IMR-90 (cell line): ENCODE measurements at regions not wholly inside any gene's neighbourhood (a gene's known extent, or its start where the extent isn't known, plus 50 kb on each side); places are given as distances from the start of the nearest gene placed in this dataset.
A peak's percentile ranks its signal among the peaks of the same experiment; 100 is the strongest.

Experiments
- ATAC-seq: fragments of 200-7000 bp; cut with Tn5 transposase; 2 replicates; pipeline ENCODE4 v1.9.1; 2020; ENCODE audit warnings: low read depth, mild to moderate bottlenecking, moderate library complexity
- BruUV-seq: library from RNA; stranded (reverse); fragments of 400-500 nt; replicated peaks from 2 replicates; lab custom pipeline; 2021; lab: Mats Ljungman, UMichigan
- CTCF ChIA-PET: fragments of 300-600 bp; formaldehyde crosslinking; extraction: SDS; loops from one replicate; lab custom pipeline; 2021; ENCODE audit warnings: antibody characterized with exemption; lab: Yijun Ruan, JAX
- POLR2A ChIA-PET: fragments of 300-600 bp; sonication (Branson Sonifier 250); formaldehyde crosslinking; loops from one replicate; lab custom pipeline; 2022; ENCODE audit warnings: antibody characterized with exemption; ENCODE audit not compliant: unreplicated experiment; lab: Charles Lee
- DNase-seq: peaks from one replicate; pipeline ENCODE4 v3.0.0; 2013
- H2AFZ ChIP-seq: replicated peaks from 2 replicates; pipeline ENCODE3; 2013; ENCODE audit warnings: low read length, mild to moderate bottlenecking; ENCODE audit not compliant: poor library complexity
- H2AK5ac ChIP-seq: 2 replicates; pipeline ENCODE4 v1.6.1; 2013; ENCODE audit warnings: low read depth, low read length, inconsistent platforms
- H2AK9ac ChIP-seq: replicated peaks from 2 replicates; pipeline ENCODE3; 2013; ENCODE audit warnings: mild to moderate bottlenecking, low read depth, low read length, moderate library complexity; ENCODE audit not compliant: poor library complexity
- H2BK120ac ChIP-seq: 2 replicates; pipeline ENCODE4 v1.6.1; 2013; ENCODE audit warnings: low read depth, low read length, inconsistent platforms
- H2BK15ac ChIP-seq: 3 replicates; pipeline ENCODE4 v1.6.1; 2013; ENCODE audit warnings: low read depth, low read length, inconsistent platforms
- H2BK20ac ChIP-seq: 2 replicates; pipeline ENCODE4 v1.6.1; 2013; ENCODE audit warnings: low read depth, mild to moderate bottlenecking, inconsistent platforms, low read length, moderate library complexity
- H2BK5ac ChIP-seq: 2 replicates; pipeline ENCODE4 v1.6.1; 2013; ENCODE audit warnings: mild to moderate bottlenecking, low read depth, low read length, inconsistent platforms; ENCODE audit not compliant: poor library complexity, severe bottlenecking
- H3K14ac ChIP-seq: replicated peaks from 2 replicates; pipeline ENCODE4 v1.6.1; 2013; ENCODE audit warnings: low read depth, low read length, inconsistent platforms
- H3K18ac ChIP-seq: 2 replicates; pipeline ENCODE4 v1.6.1; 2013; ENCODE audit warnings: low read depth, low read length, control low read depth
- H3K23ac ChIP-seq: 2 replicates; pipeline ENCODE4 v1.6.1; 2013; ENCODE audit warnings: low read depth, low read length, inconsistent platforms
- H3K27ac ChIP-seq: 2 replicates; pipeline ENCODE4 v1.5.1; 2013; ENCODE audit warnings: mild to moderate bottlenecking, control low read depth, low read length; ENCODE audit not compliant: insufficient read depth
- H3K27me3 ChIP-seq: 2 replicates; pipeline ENCODE4 v1.6.1; 2013; ENCODE audit warnings: low read length; ENCODE audit not compliant: control insufficient read depth, insufficient read depth
- H3K36me3 ChIP-seq: 2 replicates; pipeline ENCODE4 v1.6.1; 2013; ENCODE audit warnings: low read length, mixed read lengths; ENCODE audit not compliant: control insufficient read depth, insufficient read depth
- H3K4ac ChIP-seq: 2 replicates; pipeline ENCODE4 v1.6.1; 2013; ENCODE audit warnings: low read depth, low read length, inconsistent platforms
- H3K4me1 ChIP-seq: 2 replicates; pipeline ENCODE4 v1.6.1; 2013; ENCODE audit warnings: low read length, mixed read lengths; ENCODE audit not compliant: control insufficient read depth, insufficient read depth
- H3K4me2 ChIP-seq: 2 replicates; pipeline ENCODE4 v1.6.1; 2013; ENCODE audit warnings: low read depth, mild to moderate bottlenecking, control low read depth, low read length, moderate library complexity
- H3K4me3 ChIP-seq: 2 replicates; pipeline ENCODE4 v1.5.1; 2013; ENCODE audit warnings: low read depth, mild to moderate bottlenecking, control low read depth, low read length, moderate library complexity; ENCODE audit not compliant: insufficient read depth
- H3K56ac ChIP-seq: 2 replicates; pipeline ENCODE4 v1.6.1; 2013; ENCODE audit warnings: low read length, inconsistent platforms; ENCODE audit not compliant: insufficient read depth; ENCODE audit errors: extremely low read depth
- H3K79me1 ChIP-seq, 2 experiments: 2 replicates each; pipeline ENCODE4 v1.6.1; 2013; ENCODE audit warnings: low read length in 2 of 2, inconsistent platforms in 1 of 2, low read depth in 1 of 2
- H3K9ac ChIP-seq: 2 replicates; pipeline ENCODE4 v1.6.1; 2013; ENCODE audit warnings: low read depth, low read length, control low read depth
- H3K9me1 ChIP-seq: 2 replicates; pipeline ENCODE4 v1.6.1; 2013; ENCODE audit warnings: low read length, inconsistent platforms; ENCODE audit not compliant: insufficient read depth
- H3K9me3 ChIP-seq: 2 replicates; pipeline ENCODE4 v1.6.1; 2013; ENCODE audit warnings: low read length; ENCODE audit not compliant: control insufficient read depth, insufficient read depth
- H4K20me1 ChIP-seq: 2 replicates; pipeline ENCODE4 v1.6.1; 2013; ENCODE audit warnings: low read length, inconsistent platforms; ENCODE audit not compliant: insufficient read depth
- H4K5ac ChIP-seq: 2 replicates; pipeline ENCODE4 v1.6.1; 2013; ENCODE audit warnings: mild to moderate bottlenecking, low read depth, low read length, control low read depth
- H4K8ac ChIP-seq, 2 experiments: 2 replicates each; pipeline ENCODE4 v1.6.1; 2013; ENCODE audit warnings: low read depth in 2 of 2, low read length in 2 of 2, control low read depth in 1 of 2, inconsistent platforms in 1 of 2
- H4K91ac ChIP-seq: 2 replicates; pipeline ENCODE4 v1.6.1; 2013; ENCODE audit warnings: low read depth, low read length, inconsistent platforms; ENCODE audit not compliant: insufficient read depth
- MAFK ChIP-seq: IDR thresholded peaks from 2 replicates; pipeline ENCODE4 v1.6.1; 2012; ENCODE audit warnings: low read depth, low read length, improper control_type of control experiment
- NFE2L2 ChIP-seq: fragments of 150-350 bp; IDR thresholded peaks from 2 replicates; pipeline ENCODE4 v1.6.1; 2016; ENCODE audit warnings: low read depth, mild to moderate bottlenecking, low read length
- RFX5 ChIP-seq: IDR thresholded peaks from 2 replicates; pipeline ENCODE4 v1.8.0; 2012; ENCODE audit warnings: low read depth, mild to moderate bottlenecking, low read length, moderate library complexity
- WGBS, 2 experiments: methylation state at CpG; one replicate each; pipeline versions ENCODE4 v1.1.5 to v1.1.7; 2013; ENCODE audit warnings: missing lambda C conversion rate in 2 of 2; ENCODE audit not compliant: insufficient read length in 1 of 2; ENCODE audit errors: extremely low coverage in 2 of 2; 5-methylcytosine and 5-hydroxymethylcytosine counted together
- dilution Hi-C: fragments of 300-500 bp; cut with HindIII; formaldehyde crosslinking; loops from one replicate; pipeline ENCODE4 v1.14.3; 2018; ENCODE audit warnings: low sequenced_read_pairs; ENCODE audit not compliant: unreplicated experiment
- in situ Hi-C: fragments of 300-500 bp; cut with MboI; formaldehyde crosslinking; loops from 3 replicates; pipeline ENCODE4 v1.14.3; 2019; ENCODE audit warnings: low sequenced_read_pairs, inconsistent platforms, mixed read lengths
- intact Hi-C: fragments of 100-400 bp; cut with micrococcal nuclease; formaldehyde crosslinking; loops from 2 replicates; pipeline ENCODE4 v1.10.0; 2022

- in situ Hi-C loops = no loop called here
- H3K9me3 ChIP-seq = no peaks in the 10 kb centered on the region
- no peak overlapping the region for H2AK9ac ChIP-seq
- no peak overlapping the region for H4K91ac ChIP-seq
- no peak overlapping the region for H3K23ac ChIP-seq
- H3K4me2 ChIP-seq = no peak overlapping the region
- H3K4me3 ChIP-seq = no peak overlapping the region
- no peaks in the 10 kb centered on the region for H3K4me1 ChIP-seq
- H3K79me1 ChIP-seq = no peaks in the 10 kb centered on the region
- no peak overlapping the region for H4K8ac ChIP-seq
- ATAC-seq (no peak), DNase-seq (no peak)
- H3K27ac ChIP-seq = no peak overlapping the region
- no peak overlapping the region for H2AFZ ChIP-seq
- CTCF ChIA-PET = interaction anchor here (0.6 kb wide), 1 partner anchor 193 kb away, joined by 3 read pairs; no protein-coding TSS in a partner anchor
- no peak overlapping the region for H2BK120ac ChIP-seq
- intact Hi-C loops = no loop called here
- TF ChIP-seq MAFK = peak; percentile 34; the same call in 1 of the 2 replicates
- TF ChIP-seq RFX5 = no peak
- no peak for TF ChIP-seq NFE2L2
- no peak overlapping the region for H3K9ac ChIP-seq
- peaks cover 51% of the 10 kb centered on the region for H3K27me3 ChIP-seq
- H3K36me3 ChIP-seq = no peaks in the 10 kb centered on the region
- H3K56ac ChIP-seq = no peak overlapping the region
- dilution Hi-C loops = no loop called here
- H2BK20ac ChIP-seq = no peak overlapping the region
- WGBS, 2 experiments = no CpG with 5 or more reads among the region's 1 CpG
- H3K9me1 ChIP-seq = no peaks in the 10 kb centered on the region
- H3K18ac ChIP-seq = no peak overlapping the region
- no peak overlapping the region for H3K14ac ChIP-seq
- H2BK5ac ChIP-seq = no peak overlapping the region
- BruUV-seq = no TSS peak
- H4K5ac ChIP-seq = no peak overlapping the region
- POLR2A ChIA-PET = no interaction called here
- no peaks in the 10 kb centered on the region for H4K20me1 ChIP-seq
- H2AK5ac ChIP-seq = no peak overlapping the region
- no peak overlapping the region for H2BK15ac ChIP-seq
- H3K4ac ChIP-seq = no peak overlapping the region
Measured at GRCh38 chr6:37766717-37767116, 52.8 kb upstream of the ZFAND3 start.
